Fibroblast of the aortic adventitia (primary cell): ENCODE measurements at regions not wholly inside any gene's neighbourhood (a gene's known extent, or its start where the extent isn't known, plus 50 kb on each side); places are given as distances from the start of the nearest gene placed in this dataset. TPM values are rescaled to one million over a fixed set of nuclear protein-coding genes. Genes with fewer than 3 reads are reported as not detected.

Experiments
- DNase-seq: peaks from one replicate; pipeline ENCODE4 v3.0.0-alpha.2; 2010; ENCODE audit warnings: low read depth
- H3K4me3 ChIP-seq: 2 replicates; pipeline ENCODE4 v1.5.1; 2011; ENCODE audit warnings: low read depth, mild to moderate bottlenecking, control low read depth, low read length, moderate library complexity
- small RNA-seq: library from RNA; depleted of rRNA; stranded (forward); fragments of <200 nt; gene quantifications from one replicate; pipeline ENCODE3, GENCODE V24; 2012
- TF ChIP-seq, protein P1 (sequence below): IDR thresholded peaks from 2 replicates; pipeline ENCODE4 v1.5.1; 2011; ENCODE audit warnings: mild to moderate bottlenecking, low read length, control low read depth, inconsistent platforms; ENCODE audit not compliant: insufficient read depth

DNA sequence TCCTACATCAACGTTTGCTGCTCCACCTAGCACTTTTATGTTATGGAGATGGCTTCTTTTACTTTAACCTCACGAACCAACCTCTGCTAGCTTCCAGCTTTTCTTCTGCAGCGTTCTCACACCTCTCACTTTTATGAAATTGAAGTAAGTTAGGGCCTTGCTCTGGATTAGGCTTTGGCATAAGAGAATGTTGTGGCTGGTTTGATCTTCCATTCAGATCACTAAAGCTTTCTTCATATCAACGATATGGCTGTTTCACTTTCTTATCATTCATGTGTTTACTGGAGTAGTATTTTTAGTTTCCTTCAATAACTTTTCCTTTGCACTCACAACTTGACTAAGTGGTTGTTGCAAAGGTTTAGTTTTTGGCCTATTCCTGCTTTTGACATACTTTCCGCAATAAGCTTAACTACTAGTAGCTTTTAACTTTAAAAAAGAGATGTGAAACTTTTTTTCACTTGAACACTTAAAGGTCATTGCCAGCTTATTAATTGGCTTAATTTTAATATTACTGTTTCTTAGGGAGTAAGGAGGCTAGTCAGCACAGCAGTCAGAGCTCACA, 60.0 kb upstream of the SPRY2 start:
- TF ChIP-seq, protein P1, sequence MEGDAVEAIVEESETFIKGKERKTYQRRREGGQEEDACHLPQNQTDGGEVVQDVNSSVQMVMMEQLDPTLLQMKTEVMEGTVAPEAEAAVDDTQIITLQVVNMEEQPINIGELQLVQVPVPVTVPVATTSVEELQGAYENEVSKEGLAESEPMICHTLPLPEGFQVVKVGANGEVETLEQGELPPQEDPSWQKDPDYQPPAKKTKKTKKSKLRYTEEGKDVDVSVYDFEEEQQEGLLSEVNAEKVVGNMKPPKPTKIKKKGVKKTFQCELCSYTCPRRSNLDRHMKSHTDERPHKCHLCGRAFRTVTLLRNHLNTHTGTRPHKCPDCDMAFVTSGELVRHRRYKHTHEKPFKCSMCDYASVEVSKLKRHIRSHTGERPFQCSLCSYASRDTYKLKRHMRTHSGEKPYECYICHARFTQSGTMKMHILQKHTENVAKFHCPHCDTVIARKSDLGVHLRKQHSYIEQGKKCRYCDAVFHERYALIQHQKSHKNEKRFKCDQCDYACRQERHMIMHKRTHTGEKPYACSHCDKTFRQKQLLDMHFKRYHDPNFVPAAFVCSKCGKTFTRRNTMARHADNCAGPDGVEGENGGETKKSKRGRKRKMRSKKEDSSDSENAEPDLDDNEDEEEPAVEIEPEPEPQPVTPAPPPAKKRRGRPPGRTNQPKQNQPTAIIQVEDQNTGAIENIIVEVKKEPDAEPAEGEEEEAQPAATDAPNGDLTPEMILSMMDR, result no peak
- DNase-seq, result no peak

DNA sequence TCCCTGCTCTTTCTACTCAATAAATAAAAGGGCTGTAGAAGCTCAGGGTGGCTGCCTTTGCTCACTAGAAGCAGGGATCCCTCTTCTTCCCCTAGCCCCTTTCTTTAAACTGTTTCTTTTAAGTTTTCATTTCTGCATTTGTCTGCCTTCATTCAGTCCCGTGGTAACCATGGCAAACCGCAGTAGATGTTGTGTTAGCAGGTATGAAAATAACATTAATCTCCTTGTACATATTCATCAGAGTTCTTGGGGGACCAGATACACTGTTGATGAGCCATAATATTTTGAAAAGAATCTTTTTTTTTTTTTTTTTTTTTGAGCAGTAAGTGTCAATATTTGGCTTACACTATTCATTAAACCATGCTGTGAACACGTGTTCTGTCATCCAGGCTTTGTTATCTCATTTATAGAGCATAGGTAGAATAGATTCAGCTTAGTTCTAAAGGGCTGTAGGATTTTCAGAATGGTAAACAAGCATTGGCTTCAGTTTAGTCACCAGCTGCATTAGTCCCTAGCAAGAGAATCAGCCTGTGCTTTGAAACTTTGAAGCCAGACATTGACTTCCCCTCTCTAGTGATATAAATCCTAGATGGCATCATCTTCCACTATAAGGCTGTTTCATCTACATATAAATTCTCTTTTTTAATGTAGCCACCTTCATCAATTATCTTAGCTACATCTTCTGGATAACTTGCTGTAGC, 59.4 kb upstream of the SPRY2 start:
- DNase-seq, result no peak
- TF ChIP-seq, protein P1, result no peak
- H3K4me3 ChIP-seq, result no peak overlapping the region

More for the DNA sequence above, 60.0 kb upstream of the SPRY2 start:
- no peak overlapping the region for H3K4me3 ChIP-seq

DNA sequence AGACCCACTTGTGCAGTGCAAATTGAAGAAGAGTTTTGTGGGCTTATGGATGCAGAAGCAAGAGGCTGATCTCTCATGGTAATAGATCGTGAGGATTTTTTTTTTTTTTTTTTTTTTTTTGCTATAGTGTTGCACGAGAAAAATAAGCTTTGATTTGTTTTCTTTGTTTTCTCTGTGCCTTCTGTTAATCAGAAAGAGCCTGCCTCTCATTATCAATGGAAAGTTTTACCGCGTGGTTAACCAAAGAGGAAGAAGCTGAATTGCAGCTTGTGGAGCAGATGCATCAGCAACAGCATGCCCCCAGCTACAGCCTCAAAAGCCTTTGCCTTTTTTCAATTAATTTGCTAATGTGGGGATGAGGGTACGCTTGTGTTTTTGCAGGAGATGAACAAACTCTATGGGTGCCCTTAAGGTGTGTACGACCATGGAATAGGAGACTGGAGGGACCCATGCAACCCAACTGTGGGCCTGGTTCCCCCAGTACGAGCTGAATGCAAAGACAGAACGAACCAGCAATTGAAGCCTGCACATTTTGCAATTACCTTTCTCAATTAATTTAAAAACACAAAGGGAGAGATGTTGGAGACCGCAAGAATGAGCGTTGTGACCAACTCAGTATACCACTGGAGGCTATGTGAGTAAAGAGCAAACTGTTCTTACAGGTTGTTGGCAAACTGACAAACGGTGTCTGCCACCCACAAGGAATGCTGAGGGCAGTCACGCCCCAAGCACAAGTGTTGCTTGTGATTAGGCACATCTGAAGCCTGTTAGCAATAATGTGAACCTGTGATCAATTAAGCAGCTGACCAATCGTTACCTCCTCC, 58.6 kb upstream of the SPRY2 start:
- H3K4me3 ChIP-seq, result no peak overlapping the region
- TF ChIP-seq, protein P1, result no peak
- DNase-seq, result no peak

Small RNA genes in the stretch of these regions (small RNA-seq; reads per million reads assigned to genes)
- gene HIGD1AP2 (not detected), gene RNU6-67P (not detected), gene RNU6-77P (not detected)
